IMR-90 (cell line): ENCODE measurements at regions not wholly inside any gene's neighbourhood (a gene's known extent, or its start where the extent isn't known, plus 50 kb on each side); places are given as distances from the start of the nearest gene placed in this dataset.

Source experiments
- ATAC-seq: fragments of 200-7000 bp; cut with Tn5 transposase; 2 replicates; pipeline ENCODE4 v1.9.1; 2020; ENCODE audit warnings: low read depth, mild to moderate bottlenecking, moderate library complexity
- BruUV-seq: library from RNA; stranded (reverse); fragments of 400-500 nt; replicated peaks from 2 replicates; lab custom pipeline; 2021; lab: Mats Ljungman, UMichigan
- CTCF ChIA-PET: fragments of 300-600 bp; formaldehyde crosslinking; extraction: SDS; loops from one replicate; lab custom pipeline; 2021; ENCODE audit warnings: antibody characterized with exemption; lab: Yijun Ruan, JAX
- POLR2A ChIA-PET: fragments of 300-600 bp; sonication (Branson Sonifier 250); formaldehyde crosslinking; loops from one replicate; lab custom pipeline; 2022; ENCODE audit warnings: antibody characterized with exemption; ENCODE audit not compliant: unreplicated experiment; lab: Charles Lee
- DNase-seq: peaks from one replicate; pipeline ENCODE4 v3.0.0; 2013
- H2AFZ ChIP-seq: replicated peaks from 2 replicates; pipeline ENCODE3; 2013; ENCODE audit warnings: low read length, mild to moderate bottlenecking; ENCODE audit not compliant: poor library complexity
- H2AK5ac ChIP-seq: 2 replicates; pipeline ENCODE4 v1.6.1; 2013; ENCODE audit warnings: low read depth, low read length, inconsistent platforms
- H2AK9ac ChIP-seq: replicated peaks from 2 replicates; pipeline ENCODE3; 2013; ENCODE audit warnings: mild to moderate bottlenecking, low read depth, low read length, moderate library complexity; ENCODE audit not compliant: poor library complexity
- H2BK120ac ChIP-seq: 2 replicates; pipeline ENCODE4 v1.6.1; 2013; ENCODE audit warnings: low read depth, low read length, inconsistent platforms
- H2BK15ac ChIP-seq: 3 replicates; pipeline ENCODE4 v1.6.1; 2013; ENCODE audit warnings: low read depth, low read length, inconsistent platforms
- H2BK20ac ChIP-seq: 2 replicates; pipeline ENCODE4 v1.6.1; 2013; ENCODE audit warnings: low read depth, mild to moderate bottlenecking, inconsistent platforms, low read length, moderate library complexity
- H2BK5ac ChIP-seq: 2 replicates; pipeline ENCODE4 v1.6.1; 2013; ENCODE audit warnings: mild to moderate bottlenecking, low read depth, low read length, inconsistent platforms; ENCODE audit not compliant: poor library complexity, severe bottlenecking
- H3K14ac ChIP-seq: replicated peaks from 2 replicates; pipeline ENCODE4 v1.6.1; 2013; ENCODE audit warnings: low read depth, low read length, inconsistent platforms
- H3K18ac ChIP-seq: 2 replicates; pipeline ENCODE4 v1.6.1; 2013; ENCODE audit warnings: low read depth, low read length, control low read depth
- H3K23ac ChIP-seq: 2 replicates; pipeline ENCODE4 v1.6.1; 2013; ENCODE audit warnings: low read depth, low read length, inconsistent platforms
- H3K27ac ChIP-seq: 2 replicates; pipeline ENCODE4 v1.5.1; 2013; ENCODE audit warnings: mild to moderate bottlenecking, control low read depth, low read length; ENCODE audit not compliant: insufficient read depth
- H3K27me3 ChIP-seq: 2 replicates; pipeline ENCODE4 v1.6.1; 2013; ENCODE audit warnings: low read length; ENCODE audit not compliant: control insufficient read depth, insufficient read depth
- H3K36me3 ChIP-seq: 2 replicates; pipeline ENCODE4 v1.6.1; 2013; ENCODE audit warnings: low read length, mixed read lengths; ENCODE audit not compliant: control insufficient read depth, insufficient read depth
- H3K4ac ChIP-seq: 2 replicates; pipeline ENCODE4 v1.6.1; 2013; ENCODE audit warnings: low read depth, low read length, inconsistent platforms
- H3K4me1 ChIP-seq: 2 replicates; pipeline ENCODE4 v1.6.1; 2013; ENCODE audit warnings: low read length, mixed read lengths; ENCODE audit not compliant: control insufficient read depth, insufficient read depth
- H3K4me2 ChIP-seq: 2 replicates; pipeline ENCODE4 v1.6.1; 2013; ENCODE audit warnings: low read depth, mild to moderate bottlenecking, control low read depth, low read length, moderate library complexity
- H3K4me3 ChIP-seq: 2 replicates; pipeline ENCODE4 v1.5.1; 2013; ENCODE audit warnings: low read depth, mild to moderate bottlenecking, control low read depth, low read length, moderate library complexity; ENCODE audit not compliant: insufficient read depth
- H3K56ac ChIP-seq: 2 replicates; pipeline ENCODE4 v1.6.1; 2013; ENCODE audit warnings: low read length, inconsistent platforms; ENCODE audit not compliant: insufficient read depth; ENCODE audit errors: extremely low read depth
- H3K79me1 ChIP-seq, 2 experiments: 2 replicates each; pipeline ENCODE4 v1.6.1; 2013; ENCODE audit warnings: low read length in 2 of 2, inconsistent platforms in 1 of 2, low read depth in 1 of 2
- H3K9ac ChIP-seq: 2 replicates; pipeline ENCODE4 v1.6.1; 2013; ENCODE audit warnings: low read depth, low read length, control low read depth
- H3K9me1 ChIP-seq: 2 replicates; pipeline ENCODE4 v1.6.1; 2013; ENCODE audit warnings: low read length, inconsistent platforms; ENCODE audit not compliant: insufficient read depth
- H3K9me3 ChIP-seq: 2 replicates; pipeline ENCODE4 v1.6.1; 2013; ENCODE audit warnings: low read length; ENCODE audit not compliant: control insufficient read depth, insufficient read depth
- H4K20me1 ChIP-seq: 2 replicates; pipeline ENCODE4 v1.6.1; 2013; ENCODE audit warnings: low read length, inconsistent platforms; ENCODE audit not compliant: insufficient read depth
- H4K5ac ChIP-seq: 2 replicates; pipeline ENCODE4 v1.6.1; 2013; ENCODE audit warnings: mild to moderate bottlenecking, low read depth, low read length, control low read depth
- H4K8ac ChIP-seq, 2 experiments: 2 replicates each; pipeline ENCODE4 v1.6.1; 2013; ENCODE audit warnings: low read depth in 2 of 2, low read length in 2 of 2, control low read depth in 1 of 2, inconsistent platforms in 1 of 2
- H4K91ac ChIP-seq: 2 replicates; pipeline ENCODE4 v1.6.1; 2013; ENCODE audit warnings: low read depth, low read length, inconsistent platforms; ENCODE audit not compliant: insufficient read depth
- MAZ ChIP-seq: IDR thresholded peaks from 2 replicates; pipeline ENCODE4 v1.6.1; 2012; ENCODE audit warnings: low read depth, mild to moderate bottlenecking, low read length, improper control_type of control experiment, moderate library complexity, borderline replicate concordance
- RCOR1 ChIP-seq: IDR thresholded peaks from 2 replicates; pipeline ENCODE4 v1.6.1; 2012; ENCODE audit warnings: mild to moderate bottlenecking, low read length, improper control_type of control experiment; ENCODE audit not compliant: insufficient replicate concordance
- WGBS, 2 experiments: methylation state at CpG; one replicate each; pipeline versions ENCODE4 v1.1.5 to v1.1.7; 2013; ENCODE audit warnings: missing lambda C conversion rate in 2 of 2; ENCODE audit not compliant: insufficient read length in 1 of 2; ENCODE audit errors: extremely low coverage in 2 of 2; 5-methylcytosine and 5-hydroxymethylcytosine counted together
- dilution Hi-C: fragments of 300-500 bp; cut with HindIII; formaldehyde crosslinking; loops from one replicate; pipeline ENCODE4 v1.14.3; 2018; ENCODE audit warnings: low sequenced_read_pairs; ENCODE audit not compliant: unreplicated experiment
- in situ Hi-C: fragments of 300-500 bp; cut with MboI; formaldehyde crosslinking; loops from 3 replicates; pipeline ENCODE4 v1.14.3; 2019; ENCODE audit warnings: low sequenced_read_pairs, inconsistent platforms, mixed read lengths
- intact Hi-C: fragments of 100-400 bp; cut with micrococcal nuclease; formaldehyde crosslinking; loops from 2 replicates; pipeline ENCODE4 v1.10.0; 2022
- TF ChIP-seq, protein P1 (sequence below): conservative IDR thresholded peaks from 2 replicates; pipeline ENCODE4 v1.5.1; 2012; ENCODE audit warnings: mild to moderate bottlenecking, low read depth, low read length, improper control_type of control experiment

DNA sequence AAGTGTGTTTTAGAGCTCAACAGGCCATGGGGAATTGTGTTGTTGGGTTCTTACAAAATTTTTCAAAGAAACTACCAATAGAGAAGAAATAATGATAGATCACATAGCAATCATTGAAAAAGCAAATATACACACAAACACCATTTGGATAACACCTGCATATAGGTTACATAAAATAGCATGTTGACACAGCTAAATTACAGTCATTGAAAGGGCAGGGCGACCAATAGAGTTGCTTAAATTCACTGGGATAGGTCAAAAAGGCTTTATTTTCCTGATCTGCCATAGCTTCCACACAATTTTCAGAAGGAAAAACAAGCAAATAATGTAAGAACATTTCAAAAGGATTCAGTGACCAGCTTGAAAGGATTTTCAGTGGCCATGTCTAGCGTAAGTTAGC, 57.9 kb upstream of the FGGY start:
- Histone ChIP-seq H2BK5ac (no peak overlapping the region), H3K79me1 (no peaks in the 10 kb centered on the region), H3K27me3 (no peaks in the 10 kb centered on the region), H3K18ac (no peak overlapping the region), H3K9me1 (no peaks in the 10 kb centered on the region), H3K27ac (no peak overlapping the region), H3K36me3 (no peaks in the 10 kb centered on the region), H4K20me1 (no peaks in the 10 kb centered on the region), H2AFZ (no peak overlapping the region), H3K9me3 (no peaks in the 10 kb centered on the region), H2BK120ac (no peak overlapping the region), H3K4me1 (no peaks in the 10 kb centered on the region), H4K8ac (no peak overlapping the region), H3K9ac (no peak overlapping the region), H3K4me2 (no peak overlapping the region), H2AK9ac (no peak overlapping the region), H2BK20ac (no peak overlapping the region), H3K14ac (no peak overlapping the region), H2BK15ac (no peak overlapping the region), H4K91ac (no peak overlapping the region), H2AK5ac (no peak overlapping the region), H3K4ac (no peak overlapping the region), H3K23ac (no peak overlapping the region), H4K5ac (no peak overlapping the region), H3K56ac (no peak overlapping the region), H3K4me3 (no peak overlapping the region)
- WGBS, 2 experiments, result no CpG with 5 or more reads among the region's 2 CpGs
- in situ Hi-C loops, result no loop called here
- dilution Hi-C loops, result no loop called here
- ChIA-PET CTCF (no interaction called here), POLR2A (no interaction called here)
- BruUV-seq, result no TSS peak
- TF ChIP-seq, protein P1, sequence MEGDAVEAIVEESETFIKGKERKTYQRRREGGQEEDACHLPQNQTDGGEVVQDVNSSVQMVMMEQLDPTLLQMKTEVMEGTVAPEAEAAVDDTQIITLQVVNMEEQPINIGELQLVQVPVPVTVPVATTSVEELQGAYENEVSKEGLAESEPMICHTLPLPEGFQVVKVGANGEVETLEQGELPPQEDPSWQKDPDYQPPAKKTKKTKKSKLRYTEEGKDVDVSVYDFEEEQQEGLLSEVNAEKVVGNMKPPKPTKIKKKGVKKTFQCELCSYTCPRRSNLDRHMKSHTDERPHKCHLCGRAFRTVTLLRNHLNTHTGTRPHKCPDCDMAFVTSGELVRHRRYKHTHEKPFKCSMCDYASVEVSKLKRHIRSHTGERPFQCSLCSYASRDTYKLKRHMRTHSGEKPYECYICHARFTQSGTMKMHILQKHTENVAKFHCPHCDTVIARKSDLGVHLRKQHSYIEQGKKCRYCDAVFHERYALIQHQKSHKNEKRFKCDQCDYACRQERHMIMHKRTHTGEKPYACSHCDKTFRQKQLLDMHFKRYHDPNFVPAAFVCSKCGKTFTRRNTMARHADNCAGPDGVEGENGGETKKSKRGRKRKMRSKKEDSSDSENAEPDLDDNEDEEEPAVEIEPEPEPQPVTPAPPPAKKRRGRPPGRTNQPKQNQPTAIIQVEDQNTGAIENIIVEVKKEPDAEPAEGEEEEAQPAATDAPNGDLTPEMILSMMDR, result no peak
- TF ChIP-seq MAZ, result no peak
- no peak for TF ChIP-seq RCOR1
- intact Hi-C loops, result no loop called here
- ATAC-seq, result no peak
- DNase-seq, result no peak
